ENCODE measurements at regions not wholly inside any gene's neighbourhood (a gene's known extent, or its start where the extent isn't known, plus 50 kb on each side); places are given as distances from the start of the nearest gene placed in this dataset.

DNA sequence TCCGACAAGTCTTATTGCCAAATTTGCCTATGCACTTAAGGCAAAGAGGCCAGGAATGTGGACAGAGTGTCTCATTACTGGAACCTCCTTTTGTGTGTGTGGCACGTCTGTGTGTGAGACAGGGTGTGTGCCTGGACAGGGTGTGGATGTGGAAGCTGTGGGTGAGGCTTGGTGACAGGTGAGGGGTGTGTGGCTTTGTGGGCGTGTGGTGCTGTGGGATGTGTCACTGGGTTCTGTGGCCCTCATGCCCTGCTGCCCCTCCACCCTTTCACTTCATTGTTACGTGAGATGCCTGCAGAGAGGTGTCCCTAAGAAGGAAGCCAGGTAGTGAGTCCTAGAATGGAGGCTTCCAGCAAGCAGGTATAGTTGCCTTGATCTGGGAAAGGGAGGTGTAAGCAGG lies 244.0 kb upstream of the CHRNA7 start:
- Histone ChIP-seq H3K79me2 (ENCODE audit: insufficient read depth, low read length) (no peaks in the 10 kb centered on the region), H3K9me3 (ENCODE audit: low read length) (no peaks in the 10 kb centered on the region), H4K20me1 (ENCODE audit: insufficient read depth, low read length) (no peaks in the 10 kb centered on the region), H3K27me3 (ENCODE audit: control insufficient read depth in 1 of 2, insufficient read depth in 2 of 2, low read length in 2 of 2) (peaks cover 0 to 1% of the 10 kb centered on the region in 2 experiments; a peak in 1 of 5 replicates), H2AFZ (ENCODE audit: low read length) (no peak overlapping the region), H3K9ac (ENCODE audit: insufficient read depth, low read depth, low read length) (no peak overlapping the region), H3K36me3 (replicated peaks in 1 of 2; ENCODE audit: control insufficient read depth in 1 of 2, insufficient read depth in 2 of 2, low read length in 2 of 2) (no peaks in the 10 kb centered on the region), H3K4me1 (ENCODE audit: insufficient read depth, low read length) (no peaks in the 10 kb centered on the region), H3K4me2 (ENCODE audit: low read depth, low read length) (no peak overlapping the region), H3K4me3 (replicated peaks in 1 of 3; ENCODE audit: insufficient read depth in 1 of 3, low read depth in 2 of 3, low read length in 3 of 3) (no peak overlapping the region), H3K27ac (ENCODE audit: extremely low read length, insufficient read depth, low read length) (no peak overlapping the region)
- DNase-seq (ENCODE audit: low spot score) (no peak), FAIRE-seq (no peak), ATAC-seq (no peak)
- intact Hi-C loops (cut with micrococcal nuclease; ENCODE audit: unreplicated experiment) (no loop called here), in situ Hi-C loops (cut with HindIII; ENCODE audit: extremely low pct_ligation_motif_present, low pct_unique_long_range_greater_than_20kb) (no loop called here)
- ChIA-PET CTCF (ENCODE audit: low intra/inter-chr PET ratio, low total read pairs) (no interaction called here), POLR2A (no interaction called here)
- no TSS peak for BruUV-seq (replicated peaks)
- TF ChIP-seq SOX13 (IDR thresholded peaks at IDR 0.05) (no peak), SOX13 (CRISPR knock-in tag; conservative IDR thresholded peaks at IDR 0.05 in 1 of 2, IDR thresholded peaks at IDR 0.05 in 1 of 2) (no peak), MATR3 (CRISPR knock-in tag; IDR thresholded peaks at IDR 0.05) (no peak), ZNF382 (CRISPR knock-in tag; IDR thresholded peaks at IDR 0.05; ENCODE audit: borderline replicate concordance) (no peak), ZBTB3 (CRISPR knock-in tag; IDR thresholded peaks at IDR 0.05; ENCODE audit: borderline replicate concordance, low read depth) (no peak), THAP11 (CRISPR knock-in tag; IDR thresholded peaks at IDR 0.05) (no peak), ZSCAN21 (CRISPR knock-in tag; IDR thresholded peaks at IDR 0.05; ENCODE audit: borderline replicate concordance) (no peak), HMGA1 (CRISPR knock-in tag; conservative IDR thresholded peaks at IDR 0.05) (no peak), ZNF326 (CRISPR knock-in tag; IDR thresholded peaks at IDR 0.05; ENCODE audit: borderline replicate concordance) (no peak), ZNF619 (CRISPR knock-in tag; IDR thresholded peaks at IDR 0.05) (no peak)
- TF ChIP-seq, protein P1, sequence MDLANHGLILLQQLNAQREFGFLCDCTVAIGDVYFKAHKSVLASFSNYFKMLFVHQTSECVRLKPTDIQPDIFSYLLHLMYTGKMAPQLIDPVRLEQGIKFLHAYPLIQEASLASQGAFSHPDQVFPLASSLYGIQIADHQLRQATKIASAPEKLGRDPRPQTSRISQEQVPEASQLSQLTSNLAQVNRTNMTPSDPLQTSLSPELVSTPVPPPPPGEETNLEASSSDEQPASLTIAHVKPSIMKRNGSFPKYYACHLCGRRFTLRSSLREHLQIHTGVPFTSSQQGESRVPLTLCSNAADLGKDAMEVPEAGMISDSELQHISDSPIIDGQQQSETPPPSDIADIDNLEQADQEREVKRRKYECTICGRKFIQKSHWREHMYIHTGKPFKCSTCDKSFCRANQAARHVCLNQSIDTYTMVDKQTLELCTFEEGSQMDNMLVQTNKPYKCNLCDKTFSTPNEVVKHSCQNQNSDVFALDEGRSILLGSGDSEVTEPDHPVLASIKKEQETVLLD (CRISPR knock-in tag; IDR thresholded peaks at IDR 0.05; ENCODE audit: low read depth) = no peak
- TF ChIP-seq, protein P2, sequence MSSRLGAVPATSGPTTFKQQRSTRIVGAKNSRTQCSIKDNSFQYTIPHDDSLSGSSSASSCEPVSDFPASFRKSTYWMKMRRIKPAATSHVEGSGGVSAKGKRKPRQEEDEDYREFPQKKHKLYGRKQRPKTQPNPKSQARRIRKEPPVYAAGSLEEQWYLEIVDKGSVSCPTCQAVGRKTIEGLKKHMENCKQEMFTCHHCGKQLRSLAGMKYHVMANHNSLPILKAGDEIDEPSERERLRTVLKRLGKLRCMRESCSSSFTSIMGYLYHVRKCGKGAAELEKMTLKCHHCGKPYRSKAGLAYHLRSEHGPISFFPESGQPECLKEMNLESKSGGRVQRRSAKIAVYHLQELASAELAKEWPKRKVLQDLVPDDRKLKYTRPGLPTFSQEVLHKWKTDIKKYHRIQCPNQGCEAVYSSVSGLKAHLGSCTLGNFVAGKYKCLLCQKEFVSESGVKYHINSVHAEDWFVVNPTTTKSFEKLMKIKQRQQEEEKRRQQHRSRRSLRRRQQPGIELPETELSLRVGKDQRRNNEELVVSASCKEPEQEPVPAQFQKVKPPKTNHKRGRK (CRISPR knock-in tag; IDR thresholded peaks at IDR 0.05) = no peak
- TF ChIP-seq, protein P3, sequence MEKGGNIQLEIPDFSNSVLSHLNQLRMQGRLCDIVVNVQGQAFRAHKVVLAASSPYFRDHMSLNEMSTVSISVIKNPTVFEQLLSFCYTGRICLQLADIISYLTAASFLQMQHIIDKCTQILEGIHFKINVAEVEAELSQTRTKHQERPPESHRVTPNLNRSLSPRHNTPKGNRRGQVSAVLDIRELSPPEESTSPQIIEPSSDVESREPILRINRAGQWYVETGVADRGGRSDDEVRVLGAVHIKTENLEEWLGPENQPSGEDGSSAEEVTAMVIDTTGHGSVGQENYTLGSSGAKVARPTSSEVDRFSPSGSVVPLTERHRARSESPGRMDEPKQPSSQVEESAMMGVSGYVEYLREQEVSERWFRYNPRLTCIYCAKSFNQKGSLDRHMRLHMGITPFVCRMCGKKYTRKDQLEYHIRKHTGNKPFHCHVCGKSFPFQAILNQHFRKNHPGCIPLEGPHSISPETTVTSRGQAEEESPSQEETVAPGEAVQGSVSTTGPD (CRISPR knock-in tag; IDR thresholded peaks at IDR 0.05) = no peak
- TF ChIP-seq, protein P4, sequence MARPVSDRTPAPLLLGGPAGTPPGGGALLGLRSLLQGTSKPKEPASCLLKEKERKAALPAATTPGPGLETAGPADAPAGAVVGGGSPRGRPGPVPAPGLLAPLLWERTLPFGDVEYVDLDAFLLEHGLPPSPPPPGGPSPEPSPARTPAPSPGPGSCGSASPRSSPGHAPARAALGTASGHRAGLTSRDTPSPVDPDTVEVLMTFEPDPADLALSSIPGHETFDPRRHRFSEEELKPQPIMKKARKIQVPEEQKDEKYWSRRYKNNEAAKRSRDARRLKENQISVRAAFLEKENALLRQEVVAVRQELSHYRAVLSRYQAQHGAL (CRISPR knock-in tag; IDR thresholded peaks at IDR 0.05; ENCODE audit: not compliant biosample characterization) = no peak
- TF ChIP-seq, protein P5, sequence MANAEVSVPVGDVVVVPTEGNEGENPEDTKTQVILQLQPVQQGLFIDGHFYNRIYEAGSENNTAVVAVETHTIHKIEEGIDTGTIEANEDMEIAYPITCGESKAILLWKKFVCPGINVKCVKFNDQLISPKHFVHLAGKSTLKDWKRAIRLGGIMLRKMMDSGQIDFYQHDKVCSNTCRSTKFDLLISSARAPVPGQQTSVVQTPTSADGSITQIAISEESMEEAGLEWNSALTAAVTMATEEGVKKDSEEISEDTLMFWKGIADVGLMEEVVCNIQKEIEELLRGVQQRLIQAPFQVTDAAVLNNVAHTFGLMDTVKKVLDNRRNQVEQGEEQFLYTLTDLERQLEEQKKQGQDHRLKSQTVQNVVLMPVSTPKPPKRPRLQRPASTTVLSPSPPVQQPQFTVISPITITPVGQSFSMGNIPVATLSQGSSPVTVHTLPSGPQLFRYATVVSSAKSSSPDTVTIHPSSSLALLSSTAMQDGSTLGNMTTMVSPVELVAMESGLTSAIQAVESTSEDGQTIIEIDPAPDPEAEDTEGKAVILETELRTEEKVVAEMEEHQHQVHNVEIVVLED (CRISPR knock-in tag; IDR thresholded peaks at IDR 0.05; ENCODE audit: borderline replicate concordance) = no peak
- WGBS (ENCODE audit: low lambda C conversion rate) = 10% methylated on average over 4 of the region's 4 CpGs

Data from HepG2 (cell line).